Activated gamma-delta T cell treated with Interleukin-2 at 50 U/mL for 16 hours (primary cell): ENCODE measurements at regions not wholly inside any gene's neighbourhood (a gene's known extent, or its start where the extent isn't known, plus 50 kb on each side); places are given as distances from the start of the nearest gene placed in this dataset.

Experiments
- DNase-seq: peaks from one replicate; pipeline ENCODE4 v3.0.0-alpha.2; 2020

GRCh38 chr17:77763575-77763974 lies 194.9 kb upstream of the TNRC6C start:
- no peak for DNase-seq

DNA sequence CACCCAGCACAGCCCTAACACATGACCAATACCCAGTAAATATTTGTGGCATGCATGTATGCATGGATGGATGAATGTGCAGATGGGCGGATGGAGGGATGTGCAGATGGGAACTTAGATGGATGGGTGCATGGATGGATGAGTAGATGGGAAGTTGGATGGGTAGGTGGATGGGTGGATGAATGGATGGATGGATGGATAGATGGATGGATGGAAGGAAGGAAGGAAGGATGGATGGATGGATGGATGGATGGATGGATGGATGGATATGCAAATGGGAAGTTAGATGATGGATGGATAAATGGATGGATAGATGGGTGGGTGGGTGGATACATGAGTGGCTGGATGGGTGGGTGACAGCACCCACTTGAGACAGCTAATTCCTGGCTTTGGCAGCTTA lies 193.2 kb upstream of the TNRC6C start:
- DNase-seq = no peak

DNA sequence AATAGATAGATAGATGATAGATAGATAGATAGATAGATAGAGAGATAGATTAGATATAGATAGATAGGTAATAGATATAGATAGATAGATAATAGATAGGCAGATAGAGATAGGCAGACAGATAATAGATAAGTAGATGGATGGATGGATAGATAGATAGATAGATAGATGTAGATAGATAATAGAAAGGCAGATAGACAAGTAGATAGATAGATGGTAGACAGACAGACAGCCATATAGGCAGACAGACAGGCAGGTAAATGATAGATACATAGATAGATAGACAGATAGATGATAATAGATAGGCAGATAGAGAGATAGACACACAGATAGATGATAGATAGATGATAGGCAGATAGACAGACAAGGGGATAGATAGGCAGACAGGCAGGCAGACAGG lies 191.4 kb upstream of the TNRC6C start:
- DNase-seq = no peak

DNA sequence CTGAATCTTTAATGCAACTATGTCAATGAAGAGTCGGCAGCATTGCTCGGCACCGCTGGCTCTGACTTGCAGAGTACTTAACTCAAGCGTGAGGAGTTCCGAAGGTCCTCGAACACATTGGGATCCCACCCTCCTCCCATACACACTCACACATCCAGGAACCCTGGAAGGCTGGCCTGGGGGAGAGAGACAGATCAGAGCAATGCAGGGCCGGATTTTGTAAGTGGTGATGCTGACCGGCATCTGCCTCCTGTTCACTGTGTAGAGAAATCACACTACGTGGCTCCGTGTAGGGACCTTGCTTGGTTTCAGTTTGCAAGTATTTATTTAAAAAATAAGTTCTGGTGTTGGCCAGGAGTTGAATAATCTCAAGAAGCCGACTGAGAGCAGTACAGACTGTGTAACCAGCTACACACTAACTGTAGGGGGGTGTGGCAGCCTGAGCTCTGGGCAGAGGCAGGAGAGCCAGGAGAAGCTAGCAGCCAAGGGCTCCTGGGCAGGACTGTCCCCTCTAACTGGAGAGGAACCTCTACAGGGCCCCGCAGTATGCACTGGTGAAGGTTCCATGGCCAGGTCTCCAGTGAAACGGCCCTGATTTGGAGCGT lies 190.2 kb upstream of the TNRC6C start:
- no peak for DNase-seq

DNA sequence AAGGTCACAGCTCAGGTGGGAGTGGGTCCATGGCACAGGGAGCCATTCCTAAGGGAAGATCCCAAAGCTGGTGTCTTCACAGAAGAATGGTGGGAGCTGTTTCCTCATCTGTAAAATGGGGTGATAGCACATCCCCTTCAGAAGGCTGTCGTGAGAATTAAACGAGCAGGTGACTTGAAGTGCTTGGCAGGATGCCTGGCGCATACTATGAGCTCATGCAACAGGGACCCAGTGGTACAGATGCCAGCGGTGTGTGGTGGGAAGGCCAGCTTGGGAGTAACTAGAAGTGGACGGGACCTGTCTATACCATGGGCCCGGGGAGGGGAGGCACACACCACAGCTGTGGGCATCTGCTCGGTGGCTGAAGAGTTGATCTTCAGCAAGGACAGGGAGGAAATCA lies 189.3 kb upstream of the TNRC6C start:
- no peak for DNase-seq

DNA sequence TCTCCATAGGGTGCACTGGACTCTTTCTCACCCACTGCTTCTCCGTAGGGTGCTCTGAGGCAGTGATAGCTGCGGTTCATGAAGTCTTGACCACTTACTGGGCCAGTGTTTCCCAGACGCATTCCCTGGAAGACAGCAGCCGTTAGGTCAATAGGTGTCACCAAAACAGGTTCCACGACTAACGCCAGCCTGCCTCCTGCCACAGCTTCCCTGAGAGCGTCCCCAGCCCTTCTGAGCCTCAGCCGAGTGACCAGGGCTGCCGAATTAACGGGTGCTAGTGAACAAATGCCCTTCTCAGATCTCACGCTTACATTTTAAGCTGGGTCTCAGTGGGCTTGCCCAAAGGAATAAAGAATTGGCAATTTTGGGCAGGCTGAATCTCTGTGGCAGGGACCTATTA lies 188.7 kb upstream of the TNRC6C start:
- no peak for DNase-seq

DNA sequence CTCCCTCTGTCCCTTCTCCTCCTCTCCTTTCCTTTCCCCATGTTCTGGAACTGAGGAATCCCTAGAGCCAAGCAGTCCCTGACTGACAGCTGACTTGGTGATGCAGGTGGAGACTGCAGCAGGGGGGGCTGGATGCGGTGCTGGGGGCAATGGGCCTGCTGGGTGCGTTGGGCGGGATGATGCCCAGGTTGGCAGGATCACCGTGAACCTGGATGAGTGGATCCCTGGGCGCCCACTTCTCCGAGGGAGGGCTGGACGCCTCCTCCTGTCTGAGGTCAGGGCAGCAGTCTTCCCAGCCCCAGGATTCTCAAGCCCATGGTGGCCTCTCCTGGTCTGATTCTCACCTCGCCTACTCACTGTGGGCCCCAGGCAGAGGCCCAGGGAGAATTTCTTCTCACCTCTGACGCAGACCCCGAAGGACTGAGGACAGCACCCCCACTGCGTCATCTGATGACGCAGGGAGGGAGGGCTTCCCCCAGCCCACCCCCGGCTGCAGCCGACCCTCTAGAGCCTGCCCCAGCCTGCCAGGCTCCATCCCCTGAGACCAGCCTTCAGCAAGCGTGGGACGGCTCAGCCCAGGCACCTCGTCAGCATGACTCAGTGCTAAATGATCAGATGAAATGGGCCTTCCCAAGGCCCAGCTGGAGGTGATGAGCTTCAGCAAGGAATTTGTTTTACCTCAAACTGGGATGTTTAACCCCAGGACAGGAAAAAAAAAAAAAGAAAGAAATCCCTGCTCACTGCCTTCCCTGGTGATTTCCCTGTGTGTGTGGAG lies 188.0 kb upstream of the TNRC6C start:
- DNase-seq = no peak

- DNase-seq = no peak
These were observed 187.4 kb upstream of the TNRC6C start for GRCh38 chr17:77771145-77771544.

DNA sequence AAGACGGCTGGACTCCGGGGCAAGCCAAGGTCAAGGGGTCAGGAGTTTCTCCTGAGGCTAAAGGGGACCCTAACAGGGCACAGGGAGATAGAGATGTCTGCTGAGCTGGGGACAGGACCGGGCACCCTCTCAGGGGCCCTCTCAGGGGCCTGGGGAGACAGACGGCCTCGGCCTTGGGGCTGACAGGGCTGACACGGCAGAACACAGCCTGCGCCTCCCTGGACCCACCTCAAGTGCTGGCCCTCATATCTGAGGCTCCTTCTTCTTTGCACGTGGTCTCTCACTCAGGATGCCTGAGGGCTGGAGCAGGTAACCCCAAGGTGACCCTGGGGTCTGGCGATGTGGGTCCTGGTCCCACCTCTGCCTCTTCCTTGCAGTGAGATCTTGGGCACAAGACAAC lies 186.9 kb upstream of the TNRC6C start:
- no peak for DNase-seq

- no peak for DNase-seq
These were observed 186.5 kb upstream of the TNRC6C start for GRCh38 chr17:77771998-77772397.

DNA sequence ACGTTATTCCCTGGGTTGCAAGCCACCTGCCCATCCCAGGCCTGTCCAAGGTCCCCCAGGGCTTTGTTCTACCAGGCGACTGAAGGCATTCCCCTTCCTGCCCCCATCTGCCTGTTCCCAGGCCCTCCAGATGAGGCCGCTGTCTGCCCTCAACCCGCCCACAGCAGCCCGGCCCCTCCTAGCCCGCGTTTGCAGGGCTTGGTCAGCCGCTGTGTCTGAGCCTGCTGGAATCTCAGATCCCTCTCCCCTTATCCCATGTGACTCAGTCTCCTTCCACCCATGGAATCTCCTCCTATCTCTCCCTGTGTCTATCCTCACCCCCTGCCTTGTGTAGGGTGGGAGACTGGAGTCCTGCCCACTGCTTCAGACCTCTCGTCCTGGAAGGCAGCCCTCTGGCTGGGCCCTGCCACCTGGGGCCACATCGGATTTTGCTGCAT lies 186.0 kb upstream of the TNRC6C start:
- DNase-seq = peak; percentile 67

GRCh38 chr17:77772899-77773358 lies 185.6 kb upstream of the TNRC6C start:
- peak; percentile 10 for DNase-seq

DNA sequence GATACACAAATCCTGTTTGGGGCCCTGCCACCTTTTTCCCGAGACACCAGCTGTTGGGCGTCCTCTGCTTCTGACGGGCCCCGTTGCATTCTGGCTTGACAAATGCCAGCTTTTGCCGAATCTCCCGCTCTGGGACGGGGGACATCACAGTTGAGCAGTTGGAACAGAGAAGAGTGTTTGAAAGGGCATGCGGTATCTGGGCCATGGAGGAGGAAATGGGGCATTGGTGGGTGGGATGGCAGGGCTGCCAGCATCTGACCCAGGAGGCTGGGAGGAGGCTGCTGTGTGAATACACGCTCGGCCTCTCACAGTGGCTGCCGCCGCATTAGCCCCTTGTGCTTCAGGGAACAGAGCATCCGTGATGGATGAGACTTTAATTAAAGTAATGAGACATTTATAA lies 184.3 kb upstream of the TNRC6C start:
- DNase-seq = no peak

GRCh38 chr17:77778636-77779489 lies 179.6 kb upstream of the TNRC6C start:
- no peak for DNase-seq

DNA sequence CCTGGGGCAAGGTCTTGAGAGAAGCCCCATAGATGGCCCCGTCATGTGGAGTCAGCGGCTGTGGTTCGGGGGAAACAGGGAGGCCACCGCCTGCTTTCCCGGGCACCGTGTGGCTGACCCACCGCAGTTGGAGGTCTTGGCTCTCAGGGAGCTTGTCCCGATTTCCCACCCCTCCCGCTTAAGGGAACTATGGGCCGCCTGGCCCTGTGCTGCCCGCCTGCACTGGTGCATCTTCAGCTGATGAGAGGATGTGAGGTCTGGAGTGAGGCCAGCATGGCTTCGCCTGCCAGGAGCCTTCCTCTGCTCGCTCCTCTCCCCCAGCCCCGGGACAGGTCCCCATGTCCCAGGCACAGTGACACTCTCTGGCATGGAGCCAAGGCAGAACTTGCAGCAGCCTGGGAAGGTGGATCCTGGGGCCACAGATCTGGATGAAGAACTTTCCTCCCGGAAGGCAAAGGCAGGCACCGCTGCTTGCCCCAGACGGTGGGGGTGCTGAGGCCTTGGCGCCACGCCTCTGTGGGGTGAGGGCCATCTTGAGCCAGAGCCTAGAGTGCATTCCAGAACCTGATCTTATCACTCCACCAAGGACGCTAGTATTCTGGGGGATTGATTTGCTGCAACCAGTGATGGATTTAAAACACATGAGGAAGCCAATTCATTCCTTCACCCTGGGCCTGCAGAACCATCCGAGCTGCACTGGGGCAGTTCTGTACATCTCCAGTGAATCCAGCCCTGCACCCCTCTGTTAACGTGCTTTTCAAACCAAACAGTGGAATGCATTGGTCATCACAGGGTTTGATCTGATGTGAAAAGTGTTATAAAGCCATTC lies 178.6 kb upstream of the TNRC6C start:
- DNase-seq = no peak

DNA sequence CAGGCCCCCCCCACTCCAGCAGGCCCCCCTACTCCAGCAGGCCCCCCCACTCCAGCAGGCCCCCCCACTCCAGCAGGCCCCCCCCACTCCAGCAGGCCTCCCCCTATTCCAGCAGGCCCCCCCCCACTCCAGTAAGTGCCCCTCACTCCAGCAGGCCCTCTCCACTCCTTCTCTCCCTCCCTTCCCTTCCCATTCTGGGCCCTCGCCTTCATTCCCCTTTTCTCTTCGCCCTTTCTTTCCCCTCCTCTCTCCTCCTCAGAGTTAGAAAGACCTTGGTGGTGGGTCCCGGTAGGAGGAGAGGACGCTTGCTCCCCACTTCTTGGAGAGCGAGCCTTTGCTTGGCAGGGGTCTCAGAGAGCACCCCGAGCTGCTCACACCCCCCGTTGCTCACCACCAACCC lies 177.0 kb upstream of the TNRC6C start:
- DNase-seq = no peak

DNA sequence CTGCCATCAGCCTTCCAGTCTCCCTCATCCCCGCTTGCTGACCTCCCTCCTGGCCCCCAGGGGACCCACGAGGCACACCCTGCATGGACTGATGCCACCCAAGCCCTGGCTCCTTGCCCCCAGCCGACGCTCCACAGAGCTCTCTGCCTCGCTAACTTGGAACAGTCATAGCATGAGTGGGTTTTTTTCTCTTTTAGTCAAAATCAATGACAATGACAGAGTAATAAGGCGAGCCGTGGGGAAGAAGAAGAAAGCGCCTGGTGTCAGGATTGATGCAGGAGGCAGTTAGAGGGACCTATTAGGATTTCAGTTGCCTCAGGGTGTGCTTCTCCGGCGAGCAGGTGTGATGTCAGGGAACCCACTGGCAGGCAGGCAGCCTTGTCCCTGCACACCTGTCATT lies 176.3 kb upstream of the TNRC6C start:
- DNase-seq = no peak

DNA sequence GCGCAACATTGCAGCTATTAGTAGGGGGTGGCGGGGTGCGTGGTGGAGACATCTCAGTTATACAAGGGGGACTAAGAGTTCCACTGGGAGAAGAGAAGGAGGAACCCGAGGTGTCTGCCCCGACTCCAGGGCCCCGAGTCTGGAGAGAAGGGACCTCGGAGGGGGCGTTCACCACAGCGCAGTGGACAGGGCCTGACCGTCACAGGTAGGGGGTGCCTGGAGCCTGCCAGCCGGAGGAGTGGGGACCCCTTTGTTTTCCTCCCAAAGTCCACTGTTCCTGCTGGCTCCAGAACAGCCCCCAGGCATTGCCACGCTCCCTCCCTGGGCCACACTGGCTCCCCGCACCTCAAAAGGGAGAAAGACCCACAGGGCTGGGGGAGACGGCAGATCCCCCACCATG lies 175.9 kb upstream of the TNRC6C start:
- no peak for DNase-seq

DNA sequence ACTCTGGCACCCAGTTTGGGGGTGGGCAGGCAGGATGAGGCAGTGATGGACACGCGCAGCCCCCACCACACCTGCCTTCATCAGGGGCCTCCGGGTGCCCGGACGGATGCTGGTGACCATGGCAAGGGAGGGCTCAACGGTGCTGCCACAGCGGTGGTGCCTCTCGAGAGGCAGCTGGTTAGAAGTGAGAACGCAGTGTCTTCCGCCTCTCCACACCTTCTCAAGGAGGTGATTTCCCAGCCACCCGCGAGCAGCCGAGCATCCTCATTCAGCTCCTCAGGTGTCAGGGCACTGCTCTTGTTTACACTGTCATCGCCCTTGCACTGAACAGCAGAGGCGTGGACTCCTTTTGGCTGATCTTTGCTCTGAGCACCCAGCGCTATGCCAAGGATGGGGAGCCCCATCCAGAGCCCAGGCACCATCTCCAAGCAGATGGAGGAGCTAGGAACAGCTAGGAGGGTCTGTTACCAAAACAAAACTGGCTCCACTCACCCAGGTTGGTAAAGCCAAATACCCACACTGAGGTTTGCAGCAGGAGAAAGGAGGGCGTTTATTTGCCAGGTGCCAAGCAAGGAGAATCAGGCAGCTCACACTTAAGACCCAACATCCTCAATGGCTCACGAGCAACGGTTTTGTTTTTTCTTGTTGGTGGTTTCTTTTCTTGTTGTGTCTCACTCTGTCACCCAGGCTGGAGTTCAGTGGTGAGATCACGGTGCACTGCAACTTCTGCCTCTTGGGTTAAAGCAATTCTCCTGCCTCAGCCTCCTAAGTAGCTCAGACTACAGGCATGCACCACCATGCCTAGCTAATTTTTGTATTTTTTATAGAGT lies 174.3 kb upstream of the TNRC6C start:
- peak; percentile 70 for DNase-seq

DNA sequence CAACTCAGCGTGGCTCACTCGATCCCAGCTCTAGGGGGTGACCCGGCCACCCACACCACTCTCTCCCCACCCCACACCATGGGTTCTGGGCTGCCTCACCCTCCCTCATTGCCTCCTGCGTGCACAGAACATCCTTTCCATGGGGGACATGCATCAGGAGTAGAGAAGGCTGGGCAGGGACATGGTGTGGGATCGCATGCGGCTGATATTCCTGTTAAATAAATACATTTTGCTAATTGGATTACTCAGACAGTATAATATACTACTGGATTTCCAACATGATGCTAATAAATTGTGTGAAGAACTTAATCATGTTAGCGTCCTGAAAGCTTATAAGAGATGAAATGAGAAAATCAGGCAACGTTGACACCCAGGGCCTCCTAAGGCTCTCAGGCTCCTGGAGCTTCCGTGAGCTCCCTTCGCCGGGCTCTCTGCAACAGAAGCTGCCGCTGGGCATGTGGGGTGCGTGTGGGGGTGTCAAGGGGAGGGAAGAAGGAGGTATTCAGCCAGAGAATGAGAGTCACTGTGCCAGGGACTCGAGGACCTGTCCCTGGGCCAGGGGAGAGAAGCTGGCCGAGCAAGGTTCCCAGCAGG lies 173.1 kb upstream of the TNRC6C start:
- DNase-seq = no peak

DNA sequence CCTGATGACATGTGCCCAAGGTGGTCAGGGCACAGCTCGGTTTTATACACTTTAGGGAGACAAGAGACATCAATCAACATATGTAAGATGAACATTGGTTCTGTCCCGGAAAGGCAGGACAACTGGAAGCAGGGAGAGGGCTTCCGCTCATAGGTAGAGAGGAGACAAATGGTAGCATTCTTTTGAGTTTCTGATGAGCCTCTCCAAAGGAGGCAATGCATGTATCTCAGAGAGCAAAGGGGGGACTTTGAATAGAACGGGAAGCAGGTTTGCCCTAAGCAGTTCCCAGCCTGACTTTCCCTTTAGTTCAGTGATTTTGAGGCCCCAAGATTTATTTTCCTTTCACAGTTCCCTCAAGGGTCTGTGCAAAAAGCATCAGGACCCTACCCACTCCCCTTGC lies 172.4 kb upstream of the TNRC6C start:
- no peak for DNase-seq
